Kidney (tissue), 13 donors: ENCODE measurements at regions not wholly inside any gene's neighbourhood (a gene's known extent, or its start where the extent isn't known, plus 50 kb on each side); places are given as distances from the start of the nearest gene placed in this dataset.

Experiments
- DNase-seq, 5 donors: peaks; one replicate each; pipeline ENCODE4 v3.0.0-alpha.2; 2013 to 2020
- FAIRE-seq: peaks from 2 replicates; lab custom pipeline; 2012; peaks lifted over from hg19 to GRCh38; lab: Jason Lieb, UNC
- H3K27ac ChIP-seq, 2 donors: one replicate each; pipeline ENCODE4 v1.7.0; 2013; ENCODE audit warnings: low read depth in 2 of 2, low read length in 2 of 2, inconsistent platforms in 1 of 2
- H3K27me3 ChIP-seq: one replicate; pipeline ENCODE4 v1.7.1; 2013; ENCODE audit warnings: low read length, inconsistent platforms; ENCODE audit not compliant: control insufficient read depth, insufficient read depth
- H3K36me3 ChIP-seq, 3 donors: one replicate each; pipeline versions ENCODE4 v1.7.0 to v1.7.1; 2013; ENCODE audit warnings: low read length in 3 of 3, control low read depth in 1 of 3, inconsistent platforms in 1 of 3; ENCODE audit not compliant: insufficient read depth in 3 of 3, control insufficient read depth in 2 of 3
- H3K4me1 ChIP-seq, 3 donors: one replicate each; pipeline versions ENCODE4 v1.7.0 to v1.7.1; 2013; ENCODE audit warnings: low read length in 3 of 3, inconsistent platforms in 1 of 3, low read depth in 1 of 3; ENCODE audit not compliant: control insufficient read depth in 2 of 3, insufficient read depth in 2 of 3
- H3K4me3 ChIP-seq, 3 donors: one replicate each; pipeline versions ENCODE4 v1.7.0 to v1.8.1; 2013; ENCODE audit warnings: low read length in 3 of 3, control low read depth in 1 of 3, inconsistent platforms in 1 of 3
- H3K9ac ChIP-seq, 3 donors: one replicate each; pipeline versions ENCODE4 v1.7.0 to v1.7.1; 2013; ENCODE audit warnings: low read length in 3 of 3, control low read depth in 1 of 3, inconsistent platforms in 1 of 3
- H3K9me3 ChIP-seq, 3 donors: one replicate each; pipeline versions ENCODE4 v1.7.0 to v1.7.1; 2013; ENCODE audit warnings: low read length in 3 of 3, control low read depth in 1 of 3, inconsistent platforms in 1 of 3; ENCODE audit not compliant: control insufficient read depth in 2 of 3, insufficient read depth in 1 of 3
- intact Hi-C: fragments of 100-400 bp; cut with DNase I; formaldehyde crosslinking; loops from one replicate; pipeline ENCODE4 v1.11.1; 2022
- TF ChIP-seq, protein P1 (sequence below): IDR thresholded peaks from 3 replicates; pipeline ENCODE4 v1.5.1; 2012; ENCODE audit warnings: mild to moderate bottlenecking, moderate library complexity, borderline replicate concordance; ENCODE audit not compliant: insufficient read depth; ENCODE audit errors: extremely low read depth
- donor health status: control.
- donor health status: control.
- donor health status: control.
- donor health status: control.
- donor health status: control.
- donor health status: DM: yes; HTN: yes; CAD: no.
- donor health status: Normal renal cell carcinoma (clear cell type).

GRCh38 chr5:37991301-37992299, 151.8 kb upstream of the GDNF start:
- DNase-seq (peak in 3 of 5 donors; percentile 22 to 72 (median 61)), FAIRE-seq (no peak)
- Histone ChIP-seq H3K9ac (no peak overlapping the region), H3K9me3 (no peaks in the 10 kb centered on the region), H3K36me3 (no peaks in the 10 kb centered on the region), H3K27me3 (no peaks in the 10 kb centered on the region), H3K4me1 (no peaks in the 10 kb centered on the region), H3K4me3 (no peak overlapping the region), H3K27ac (no peak overlapping the region)
- TF ChIP-seq, protein P1, sequence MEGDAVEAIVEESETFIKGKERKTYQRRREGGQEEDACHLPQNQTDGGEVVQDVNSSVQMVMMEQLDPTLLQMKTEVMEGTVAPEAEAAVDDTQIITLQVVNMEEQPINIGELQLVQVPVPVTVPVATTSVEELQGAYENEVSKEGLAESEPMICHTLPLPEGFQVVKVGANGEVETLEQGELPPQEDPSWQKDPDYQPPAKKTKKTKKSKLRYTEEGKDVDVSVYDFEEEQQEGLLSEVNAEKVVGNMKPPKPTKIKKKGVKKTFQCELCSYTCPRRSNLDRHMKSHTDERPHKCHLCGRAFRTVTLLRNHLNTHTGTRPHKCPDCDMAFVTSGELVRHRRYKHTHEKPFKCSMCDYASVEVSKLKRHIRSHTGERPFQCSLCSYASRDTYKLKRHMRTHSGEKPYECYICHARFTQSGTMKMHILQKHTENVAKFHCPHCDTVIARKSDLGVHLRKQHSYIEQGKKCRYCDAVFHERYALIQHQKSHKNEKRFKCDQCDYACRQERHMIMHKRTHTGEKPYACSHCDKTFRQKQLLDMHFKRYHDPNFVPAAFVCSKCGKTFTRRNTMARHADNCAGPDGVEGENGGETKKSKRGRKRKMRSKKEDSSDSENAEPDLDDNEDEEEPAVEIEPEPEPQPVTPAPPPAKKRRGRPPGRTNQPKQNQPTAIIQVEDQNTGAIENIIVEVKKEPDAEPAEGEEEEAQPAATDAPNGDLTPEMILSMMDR, result no peak
- intact Hi-C loops, result no loop called here

DNA sequence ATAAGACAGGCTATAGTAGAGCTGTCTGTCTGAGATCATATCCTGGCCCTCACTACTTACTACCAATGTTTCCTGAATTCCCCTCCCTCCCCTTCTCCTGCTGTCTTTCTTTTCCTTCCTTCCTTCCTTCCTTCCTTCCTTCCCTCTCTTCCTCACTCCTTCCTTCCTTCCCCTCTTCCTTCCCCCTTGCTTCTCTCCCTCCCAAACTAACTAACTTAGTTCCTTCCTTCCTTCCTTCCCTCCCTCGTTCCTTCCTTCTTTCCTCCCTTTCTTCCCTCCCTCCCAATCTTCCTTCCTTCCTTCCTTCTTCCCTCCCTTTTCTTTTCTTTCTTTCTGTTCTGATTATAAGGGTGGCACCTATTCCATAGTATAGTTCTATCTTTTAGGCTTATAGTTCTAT, 150.0 kb upstream of the GDNF start:
- intact Hi-C loops, result no loop called here
- no peak overlapping the region for H3K9ac ChIP-seq
- H3K36me3 ChIP-seq, result no peaks in the 10 kb centered on the region
- TF ChIP-seq, protein P1, result no peak
- H3K4me3 ChIP-seq, result no peak overlapping the region
- no peak overlapping the region for H3K27ac ChIP-seq
- no peak for DNase-seq
- no peaks in the 10 kb centered on the region for H3K4me1 ChIP-seq
- H3K9me3 ChIP-seq, result no peaks in the 10 kb centered on the region
- H3K27me3 ChIP-seq, result no peaks in the 10 kb centered on the region
- no peak for FAIRE-seq

DNA sequence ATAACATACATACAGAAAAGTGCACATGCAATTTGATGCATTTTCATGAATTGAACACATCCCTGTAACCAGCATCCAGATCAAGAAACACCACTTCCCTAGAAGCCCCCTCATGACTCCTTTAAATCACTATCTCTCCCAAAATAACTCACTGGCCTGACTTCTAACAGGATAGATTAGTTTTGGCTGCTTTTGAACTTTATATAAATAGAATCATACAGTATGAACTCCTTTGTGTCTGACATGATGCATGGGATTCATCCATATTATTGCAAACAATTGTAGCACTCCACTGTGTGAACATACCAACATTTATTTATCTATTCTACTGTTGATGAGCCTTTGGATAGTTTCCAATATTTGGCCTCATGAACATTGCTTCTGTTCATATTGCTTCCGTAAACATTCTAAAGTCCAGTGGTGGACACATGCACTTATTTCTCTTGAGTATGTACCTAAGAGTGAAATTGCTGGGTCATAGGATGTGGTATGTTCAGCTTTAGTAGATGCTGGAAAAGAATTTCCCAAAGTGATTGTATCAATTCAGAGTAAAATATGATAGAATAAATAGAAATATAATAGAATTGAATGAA, 148.7 kb upstream of the GDNF start:
- FAIRE-seq, result no peak
- no peak overlapping the region for H3K9ac ChIP-seq
- no peaks in the 10 kb centered on the region for H3K4me1 ChIP-seq
- no peaks in the 10 kb centered on the region for H3K36me3 ChIP-seq
- no peak for DNase-seq
- H3K27me3 ChIP-seq, result no peaks in the 10 kb centered on the region
- TF ChIP-seq, protein P1, result no peak
- no peaks in the 10 kb centered on the region for H3K9me3 ChIP-seq
- H3K4me3 ChIP-seq, result no peak overlapping the region
- intact Hi-C loops, result no loop called here
- H3K27ac ChIP-seq, result no peak overlapping the region
